ENCODE measurements at regions not wholly inside any gene's neighbourhood (a gene's known extent, or its start where the extent isn't known, plus 50 kb on each side); places are given as distances from the start of the nearest gene placed in this dataset.
"Not testable (repeated sequence)": the region's sequence is repeated elsewhere in the genome, so short reads cannot be mapped to it uniquely, and the experiment has no call there.

DNA sequence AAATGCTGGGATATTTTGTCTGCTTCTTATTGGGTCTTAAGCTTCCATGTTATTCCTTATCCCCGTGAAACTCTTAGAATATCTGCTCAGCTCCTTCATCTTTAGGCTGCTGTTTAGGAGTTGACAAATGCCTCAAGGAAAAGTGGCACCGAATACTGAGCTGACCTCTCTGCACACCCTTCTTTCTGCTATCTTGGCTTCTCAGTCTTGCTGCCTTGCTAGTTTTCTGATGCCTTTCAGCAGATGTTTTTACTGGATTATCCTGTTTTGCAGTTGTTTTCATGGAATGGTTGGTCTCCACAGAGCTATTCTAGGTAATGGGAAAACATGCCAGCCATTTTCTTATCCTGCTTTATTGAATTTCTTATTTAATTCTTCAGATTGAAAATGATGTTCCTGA is 86.3 kb downstream of the GYPE start:
- ChIA-PET POLR2A (no interaction called here), CTCF (interaction anchor here (1.6 kb wide), 1 partner anchor 10 kb away, joined by 3 read pairs; no protein-coding TSS in a partner anchor)
- TF ChIP-seq, protein P1, sequence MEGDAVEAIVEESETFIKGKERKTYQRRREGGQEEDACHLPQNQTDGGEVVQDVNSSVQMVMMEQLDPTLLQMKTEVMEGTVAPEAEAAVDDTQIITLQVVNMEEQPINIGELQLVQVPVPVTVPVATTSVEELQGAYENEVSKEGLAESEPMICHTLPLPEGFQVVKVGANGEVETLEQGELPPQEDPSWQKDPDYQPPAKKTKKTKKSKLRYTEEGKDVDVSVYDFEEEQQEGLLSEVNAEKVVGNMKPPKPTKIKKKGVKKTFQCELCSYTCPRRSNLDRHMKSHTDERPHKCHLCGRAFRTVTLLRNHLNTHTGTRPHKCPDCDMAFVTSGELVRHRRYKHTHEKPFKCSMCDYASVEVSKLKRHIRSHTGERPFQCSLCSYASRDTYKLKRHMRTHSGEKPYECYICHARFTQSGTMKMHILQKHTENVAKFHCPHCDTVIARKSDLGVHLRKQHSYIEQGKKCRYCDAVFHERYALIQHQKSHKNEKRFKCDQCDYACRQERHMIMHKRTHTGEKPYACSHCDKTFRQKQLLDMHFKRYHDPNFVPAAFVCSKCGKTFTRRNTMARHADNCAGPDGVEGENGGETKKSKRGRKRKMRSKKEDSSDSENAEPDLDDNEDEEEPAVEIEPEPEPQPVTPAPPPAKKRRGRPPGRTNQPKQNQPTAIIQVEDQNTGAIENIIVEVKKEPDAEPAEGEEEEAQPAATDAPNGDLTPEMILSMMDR (IDR thresholded peaks at IDR 0.05; ENCODE audit: control extremely low read depth, extremely low read depth, low read depth, missing control alignments) = no peak
- DNase-seq (ENCODE audit: extremely low spot score) = no peak

DNA sequence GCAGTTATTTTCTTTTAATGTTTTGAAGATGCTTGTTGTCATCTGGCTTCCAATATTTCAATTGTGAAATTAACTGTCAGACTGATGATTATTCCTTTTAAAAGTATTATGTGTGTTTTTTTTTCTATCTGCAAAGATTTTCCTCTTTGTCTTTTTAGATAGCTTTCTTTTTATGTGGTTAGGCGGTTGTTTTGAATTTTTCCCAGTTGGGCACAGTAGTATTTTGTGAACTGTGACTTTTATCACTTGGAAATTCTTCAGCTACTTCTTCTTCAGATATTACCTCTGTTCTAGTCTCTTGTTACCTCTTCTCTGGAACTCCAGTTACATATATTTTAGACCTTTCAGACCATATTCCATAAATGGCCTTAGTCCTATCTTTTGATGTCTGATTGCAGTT is 87.5 kb downstream of the GYPE start:
- POLR2A ChIA-PET; DNase-seq (ENCODE audit: extremely low spot score): not testable (repeated sequence)
- CTCF ChIA-PET = interaction anchor here (1.6 kb wide), 1 partner anchor 11 kb away, joined by 3 read pairs; no protein-coding TSS in a partner anchor

DNA sequence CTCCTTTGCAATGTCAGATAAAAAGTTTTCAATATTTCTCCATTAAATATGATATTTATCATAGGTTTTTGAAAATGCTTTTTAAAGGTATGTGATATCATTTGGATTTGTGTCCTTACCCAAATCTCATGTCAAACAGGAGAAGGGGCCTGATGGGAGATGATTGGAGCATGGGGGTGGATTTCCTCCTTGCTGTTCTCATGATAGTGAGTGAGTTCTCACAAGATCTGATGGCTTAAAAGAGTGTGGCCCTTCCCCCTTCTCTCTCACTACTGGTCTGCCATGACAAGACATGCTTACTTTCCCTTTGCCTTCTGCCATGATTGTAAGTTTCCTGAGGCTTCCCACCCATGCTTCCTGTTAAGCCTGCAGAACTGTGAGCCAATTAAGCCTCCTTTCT is 90.0 kb downstream of the GYPE start:
- CTCF ChIA-PET; POLR2A ChIA-PET; DNase-seq (ENCODE audit: extremely low spot score): not testable (repeated sequence)

DNA sequence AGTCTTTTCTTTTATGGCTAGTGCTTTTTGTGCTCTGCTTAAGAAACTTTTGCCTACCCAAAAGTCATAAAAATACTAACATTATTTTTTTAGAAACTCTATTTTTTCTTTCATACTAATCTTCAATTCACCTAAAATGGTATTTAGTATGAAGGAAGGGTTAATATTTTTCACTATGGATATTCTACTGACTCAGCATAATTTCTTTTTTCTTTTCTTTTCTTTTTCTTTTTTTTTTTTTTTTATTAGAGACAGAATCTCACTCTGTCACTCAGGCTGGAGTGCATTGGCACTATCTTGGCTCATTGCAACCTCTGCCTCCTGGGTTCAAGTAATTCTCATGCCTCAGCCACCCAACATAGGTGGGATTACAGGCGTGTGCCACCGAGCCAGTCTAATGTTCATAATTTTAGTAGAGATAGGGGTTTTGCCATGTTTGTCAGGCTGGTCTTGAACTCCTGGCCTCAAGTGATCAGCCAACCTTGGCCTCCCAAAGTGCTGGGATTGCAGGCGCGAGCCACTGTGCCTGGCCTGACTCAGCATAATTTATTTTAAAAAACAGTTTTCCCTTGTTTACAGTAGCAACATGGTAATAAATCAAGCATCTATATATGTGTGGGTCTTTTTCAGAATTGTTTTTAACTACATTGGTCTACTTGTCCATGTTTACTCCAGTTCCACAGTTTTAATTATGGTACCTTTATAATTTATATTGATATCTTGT is 91.8 kb downstream of the GYPE start:
- CTCF ChIA-PET; POLR2A ChIA-PET; DNase-seq (ENCODE audit: extremely low spot score): not testable (repeated sequence)

DNA sequence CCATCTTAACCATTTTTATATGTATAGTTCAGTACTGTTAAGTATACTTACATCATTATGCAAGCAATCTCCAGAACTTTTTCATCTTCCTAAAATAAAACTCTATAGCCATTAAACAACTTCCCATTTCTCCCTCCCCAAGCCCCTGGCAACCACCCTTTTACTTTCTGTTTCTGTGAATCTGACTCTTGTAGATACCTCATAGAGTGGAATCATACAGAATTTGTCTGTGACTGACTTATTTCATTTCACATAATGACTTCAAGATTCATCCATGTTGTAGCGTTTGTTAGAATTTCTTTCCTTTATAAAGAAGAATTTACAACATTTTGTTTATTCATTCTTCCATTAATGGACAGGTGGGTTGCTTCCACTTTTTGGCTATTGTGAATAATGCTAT is 91.2 kb upstream of the FREM3 start:
- POLR2A ChIA-PET; CTCF ChIA-PET; DNase-seq (ENCODE audit: extremely low spot score): not testable (repeated sequence)

DNA sequence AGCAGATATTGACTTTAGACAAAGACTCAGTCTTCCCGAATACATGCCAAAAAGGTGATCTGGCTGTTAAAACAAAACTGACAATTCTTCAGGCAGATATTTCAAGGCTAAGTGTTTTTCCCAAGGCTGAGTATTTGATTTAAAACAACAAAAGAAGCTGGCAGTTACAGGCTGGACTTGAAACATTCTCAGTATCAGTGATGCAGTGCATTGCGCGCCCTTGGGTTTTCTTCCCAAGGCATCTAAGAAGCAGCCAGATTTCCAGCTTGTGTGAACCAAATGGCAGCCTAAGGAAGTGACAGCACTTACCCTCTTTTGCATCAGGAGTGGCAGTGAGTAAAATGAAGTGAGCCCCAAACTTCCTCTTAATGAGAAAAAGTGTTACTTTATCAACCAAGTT is 90.0 kb upstream of the FREM3 start:
- POLR2A ChIA-PET; CTCF ChIA-PET; DNase-seq (ENCODE audit: extremely low spot score): not testable (repeated sequence)

DNA sequence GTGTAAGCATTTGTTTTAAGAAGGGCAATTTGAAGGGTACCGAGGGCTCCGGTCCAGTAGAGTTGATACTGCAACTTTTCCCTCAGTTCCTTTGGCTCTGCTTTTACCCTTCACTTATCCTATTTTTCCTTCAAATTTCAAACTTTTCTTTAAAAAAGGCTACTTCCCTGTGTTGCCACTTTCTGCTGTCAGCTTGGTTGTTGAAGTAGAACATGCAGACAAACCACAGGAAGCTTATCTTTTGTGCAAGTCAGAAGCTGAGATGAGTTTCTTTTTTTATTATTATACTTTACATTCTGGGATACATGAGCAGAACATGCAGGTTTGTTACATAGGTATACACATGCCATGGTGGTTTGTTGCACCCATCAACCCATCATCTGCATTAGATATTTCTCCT is 89.1 kb upstream of the FREM3 start:
- DNase-seq (ENCODE audit: extremely low spot score); POLR2A ChIA-PET: not testable (repeated sequence)
- CTCF ChIA-PET = interaction anchor here (0.8 kb wide), 1 partner anchor 15 kb away, joined by 3 read pairs; no protein-coding TSS in a partner anchor

DNA sequence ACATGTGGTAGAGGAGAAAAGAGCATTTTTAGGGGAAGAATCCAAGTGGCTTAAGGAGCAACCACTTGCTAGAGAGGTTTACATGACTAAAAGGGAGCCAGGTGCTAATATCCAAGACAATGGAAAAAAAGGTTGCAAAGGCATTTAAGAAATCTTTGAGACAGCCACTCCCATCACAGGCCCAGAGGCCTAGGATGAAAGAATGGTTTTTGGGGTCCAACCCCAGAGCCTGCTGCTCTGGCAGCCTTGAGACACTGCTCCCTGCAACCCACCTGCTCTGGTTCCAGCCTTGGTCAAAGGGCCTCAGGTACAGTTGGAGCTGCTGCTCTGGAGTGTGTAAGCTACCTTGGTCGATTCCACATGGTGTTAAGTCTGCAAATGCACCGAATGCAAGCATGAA is 84.1 kb upstream of the FREM3 start:
- no peak for DNase-seq (ENCODE audit: extremely low spot score)
- CTCF ChIA-PET = interaction anchor here (0.9 kb wide), 1 partner anchor 11 kb away, joined by 3 read pairs; no protein-coding TSS in a partner anchor
- TF ChIP-seq, protein P1 (IDR thresholded peaks at IDR 0.05; ENCODE audit: control extremely low read depth, extremely low read depth, low read depth, missing control alignments) = no peak
- POLR2A ChIA-PET = no interaction called here

DNA sequence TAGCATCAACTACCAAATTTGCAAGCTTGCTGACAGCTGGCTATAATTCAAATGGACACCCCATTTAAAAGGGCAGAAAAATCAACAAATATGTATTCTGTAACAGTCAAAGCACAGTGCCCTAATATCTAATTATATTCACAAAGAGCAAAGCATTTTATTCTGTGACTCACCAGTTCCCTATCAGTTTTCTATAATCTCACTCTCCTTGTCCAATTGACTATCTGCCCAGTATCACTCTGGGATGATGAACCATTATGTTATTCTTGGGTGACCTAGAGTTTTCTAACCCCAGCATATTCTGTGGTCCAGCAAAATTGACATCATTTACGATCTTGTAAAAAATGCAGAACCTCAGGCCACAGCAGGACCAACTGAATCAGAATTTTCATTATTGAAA is 82.0 kb upstream of the FREM3 start:
- no peak for DNase-seq (ENCODE audit: extremely low spot score)

More for the DNA sequence above, 82.0 kb upstream of the FREM3 start:
- ChIA-PET CTCF (interaction anchor here (1.5 kb wide), 1 partner anchor 9 kb away, joined by 8 read pairs; no protein-coding TSS in a partner anchor), POLR2A (no interaction called here)
- TF ChIP-seq, protein P1 (IDR thresholded peaks at IDR 0.05; ENCODE audit: control extremely low read depth, extremely low read depth, low read depth, missing control alignments) = no peak

All from GM10248 (cell line).